ENCODE measurements at regions not wholly inside any gene's neighbourhood (a gene's known extent, or its start where the extent isn't known, plus 50 kb on each side); places are given as distances from the start of the nearest gene placed in this dataset.
A peak's percentile ranks its signal among the peaks of the same experiment; 100 is the strongest.
"Not testable (repeated sequence)": the region's sequence is repeated elsewhere in the genome, so short reads cannot be mapped to it uniquely, and the experiment has no call there.

GRCh38 chr9:117775591-117775990, 71.4 kb downstream of the TLR4 start:
- no peak for DNase-seq (ENCODE audit: low read depth in 2 of 2)

GRCh38 chr9:117777823-117778222, 73.6 kb downstream of the TLR4 start:
- no peak for DNase-seq (ENCODE audit: low read depth in 2 of 2)

GRCh38 chr9:117779760-117780159, 75.6 kb downstream of the TLR4 start:
- no peak for DNase-seq (ENCODE audit: low read depth in 2 of 2)

GRCh38 chr9:117782931-117783788, 79.0 kb downstream of the TLR4 start:
- peak in 1 of 2 donors; percentile 27 for DNase-seq (ENCODE audit: low read depth in 2 of 2)

- DNase-seq (ENCODE audit: low read depth in 2 of 2) = no peak
These were observed 79.6 kb downstream of the TLR4 start for GRCh38 chr9:117783828-117784227.

- no peak for DNase-seq (ENCODE audit: low read depth in 2 of 2)
These were observed 80.8 kb downstream of the TLR4 start for GRCh38 chr9:117784996-117785395.

GRCh38 chr9:117787746-117788145, 83.5 kb downstream of the TLR4 start:
- DNase-seq (ENCODE audit: low read depth in 2 of 2) = no peak

- DNase-seq (ENCODE audit: low read depth in 2 of 2) = no peak
These were observed 91.1 kb downstream of the TLR4 start for GRCh38 chr9:117795271-117795670.

- DNase-seq (ENCODE audit: low read depth in 2 of 2) = no peak
These were observed 92.5 kb downstream of the TLR4 start for GRCh38 chr9:117796681-117797080.

- no peak for DNase-seq (ENCODE audit: low read depth in 2 of 2)
These were observed 96.2 kb downstream of the TLR4 start for GRCh38 chr9:117800389-117800788.

GRCh38 chr9:117809751-117810150, 105.5 kb downstream of the TLR4 start:
- DNase-seq (ENCODE audit: low read depth in 2 of 2) = no peak

GRCh38 chr9:117815315-117815714, 111.1 kb downstream of the TLR4 start:
- DNase-seq (ENCODE audit: low read depth in 2 of 2) = no peak

- no peak for DNase-seq (ENCODE audit: low read depth in 2 of 2)
These were observed 111.7 kb downstream of the TLR4 start for GRCh38 chr9:117815948-117816347.

GRCh38 chr9:117821954-117822353, 117.8 kb downstream of the TLR4 start:
- DNase-seq (ENCODE audit: low read depth in 2 of 2) = no peak

GRCh38 chr9:117823576-117823975, 119.4 kb downstream of the TLR4 start:
- DNase-seq (ENCODE audit: low read depth in 2 of 2) = no peak

GRCh38 chr9:117825609-117826347, 121.6 kb downstream of the TLR4 start:
- DNase-seq (ENCODE audit: low read depth in 2 of 2) = peak in 1 of 2 donors; percentile 7

GRCh38 chr9:117826837-117827236, 122.6 kb downstream of the TLR4 start:
- no peak for DNase-seq (ENCODE audit: low read depth in 2 of 2)

GRCh38 chr9:117827456-117827855, 123.3 kb downstream of the TLR4 start:
- DNase-seq (ENCODE audit: low read depth in 2 of 2) = no peak

GRCh38 chr9:117828466-117828865, 124.3 kb downstream of the TLR4 start:
- no peak for DNase-seq (ENCODE audit: low read depth in 2 of 2)

- DNase-seq (ENCODE audit: low read depth in 2 of 2) = no peak
These were observed 131.6 kb downstream of the TLR4 start for GRCh38 chr9:117835798-117836197.

GRCh38 chr9:117839862-117840261, 135.7 kb downstream of the TLR4 start:
- DNase-seq (ENCODE audit: low read depth in 2 of 2) = no peak

- DNase-seq (ENCODE audit: low read depth in 2 of 2) = not testable (repeated sequence)
These were observed 147.7 kb downstream of the TLR4 start for GRCh38 chr9:117851836-117852461.

- no peak for DNase-seq (ENCODE audit: low read depth in 2 of 2)
These were observed 154.4 kb downstream of the TLR4 start for GRCh38 chr9:117858561-117858960.
